ENCODE measurements at regions not wholly inside any gene's neighbourhood (a gene's known extent, or its start where the extent isn't known, plus 50 kb on each side); places are given as distances from the start of the nearest gene placed in this dataset.
"Not testable (repeated sequence)": the region's sequence is repeated elsewhere in the genome, so short reads cannot be mapped to it uniquely, and the experiment has no call there.

DNA sequence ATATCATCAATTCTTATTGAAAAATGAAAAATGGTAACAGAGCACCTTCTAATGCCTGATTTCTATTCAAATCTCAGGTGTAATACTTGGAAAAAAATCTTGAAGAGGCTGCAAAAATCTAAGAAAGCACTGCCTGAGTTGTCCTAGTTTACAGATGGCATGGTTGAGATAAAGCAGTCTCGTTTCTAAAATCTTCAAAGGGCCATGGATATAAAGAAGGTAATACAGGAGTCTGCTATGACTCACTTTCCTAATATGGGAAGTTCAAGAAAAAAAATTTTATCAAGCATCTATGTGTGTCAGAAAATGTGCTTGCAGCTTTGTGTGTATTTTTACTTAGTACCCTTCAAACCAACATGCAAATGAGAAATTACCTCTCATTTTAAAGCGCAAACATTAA, 163.3 kb downstream of the DMAC1 start:
- Histone ChIP-seq H3K4me3 (ENCODE audit: extremely low read depth, insufficient read depth, low read length, poor library complexity, severe bottlenecking) (no peak overlapping the region), H3K4me1 (ENCODE audit: control insufficient read depth, insufficient read depth, low read length, poor library complexity, severe bottlenecking) (no peaks in the 10 kb centered on the region)
- 100% methylated on average over 1 of the region's 2 CpGs; no CpG with 5 or more reads in 1 of the 2 experiments for WGBS, 2 experiments (ENCODE audit: insufficient coverage in 2 of 2)

DNA sequence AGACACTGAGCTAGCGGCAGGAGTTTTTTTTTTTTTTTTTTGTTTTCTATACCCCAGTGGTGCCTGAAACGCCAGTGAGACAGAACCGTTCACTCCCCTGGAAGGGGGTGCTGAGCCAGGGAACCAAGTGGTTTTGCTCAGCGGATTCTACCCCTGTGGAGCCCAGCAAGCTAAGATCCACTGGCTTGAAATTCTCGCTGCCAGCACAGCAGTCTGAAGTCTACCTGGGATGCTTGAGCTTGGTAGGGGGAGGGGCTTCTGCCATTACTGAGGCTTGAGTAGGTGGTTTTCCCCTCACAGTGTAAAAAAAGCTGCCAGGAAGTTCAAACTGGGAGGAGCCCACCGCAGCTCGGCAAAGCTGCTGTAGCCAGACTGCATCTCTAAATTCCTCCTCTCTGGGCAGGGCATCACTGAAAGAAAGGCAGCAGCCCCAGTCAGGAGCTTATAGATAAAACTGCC, 173.0 kb downstream of the DMAC1 start:
- not testable (repeated sequence) for H3K4me1 ChIP-seq (ENCODE audit: control insufficient read depth, insufficient read depth, low read length, poor library complexity, severe bottlenecking); H3K27ac ChIP-seq (ENCODE audit: low read depth, low read length, severe bottlenecking); H3K9me3 ChIP-seq (ENCODE audit: control insufficient read depth, low read length); H3K36me3 ChIP-seq (ENCODE audit: control insufficient read depth, insufficient read depth, low read length); H3K4me3 ChIP-seq (ENCODE audit: extremely low read depth, insufficient read depth, low read length, poor library complexity, severe bottlenecking)
- 32 to 37% methylated on average over 5 to 7 of the region's 7 CpGs for WGBS, 2 experiments (ENCODE audit: insufficient coverage in 2 of 2)

More for the DNA sequence above, 163.3 kb downstream of the DMAC1 start:
- no peaks in the 10 kb centered on the region for H3K9me3 ChIP-seq (ENCODE audit: control insufficient read depth, low read length)
- no peak overlapping the region for H3K27ac ChIP-seq (ENCODE audit: low read depth, low read length, severe bottlenecking)
- H3K36me3 ChIP-seq (ENCODE audit: control insufficient read depth, insufficient read depth, low read length), result no peaks in the 10 kb centered on the region

DNA sequence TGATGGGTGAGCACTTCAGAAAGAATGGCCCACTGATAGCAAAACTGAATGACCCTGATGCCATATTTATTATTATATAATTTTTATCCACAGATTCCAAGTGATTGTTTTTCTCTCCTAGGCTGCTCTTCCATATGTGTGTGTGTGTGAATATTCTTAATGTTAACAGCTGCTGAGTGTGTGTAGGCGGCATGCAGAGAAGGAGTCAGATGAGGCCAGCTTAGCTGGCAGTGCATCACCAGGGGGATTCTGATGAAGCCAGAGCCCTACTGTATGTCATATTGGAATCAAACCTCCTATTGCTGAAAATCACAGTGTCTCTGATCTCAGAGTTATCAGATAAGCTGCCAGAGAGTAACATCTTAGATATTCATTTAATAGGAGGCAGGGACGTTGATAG, 177.1 kb downstream of the DMAC1 start:
- Histone ChIP-seq H3K27ac (ENCODE audit: low read depth, low read length, severe bottlenecking) (no peak overlapping the region), H3K4me3 (ENCODE audit: extremely low read depth, insufficient read depth, low read length, poor library complexity, severe bottlenecking) (no peak overlapping the region), H3K9me3 (ENCODE audit: control insufficient read depth, low read length) (no peaks in the 10 kb centered on the region), H3K4me1 (ENCODE audit: control insufficient read depth, insufficient read depth, low read length, poor library complexity, severe bottlenecking) (no peaks in the 10 kb centered on the region), H3K36me3 (ENCODE audit: control insufficient read depth, insufficient read depth, low read length) (no peaks in the 10 kb centered on the region)
- 13 to 89% methylated on average over 1 of the region's 2 CpGs for WGBS, 2 experiments (ENCODE audit: insufficient coverage in 2 of 2)

DNA sequence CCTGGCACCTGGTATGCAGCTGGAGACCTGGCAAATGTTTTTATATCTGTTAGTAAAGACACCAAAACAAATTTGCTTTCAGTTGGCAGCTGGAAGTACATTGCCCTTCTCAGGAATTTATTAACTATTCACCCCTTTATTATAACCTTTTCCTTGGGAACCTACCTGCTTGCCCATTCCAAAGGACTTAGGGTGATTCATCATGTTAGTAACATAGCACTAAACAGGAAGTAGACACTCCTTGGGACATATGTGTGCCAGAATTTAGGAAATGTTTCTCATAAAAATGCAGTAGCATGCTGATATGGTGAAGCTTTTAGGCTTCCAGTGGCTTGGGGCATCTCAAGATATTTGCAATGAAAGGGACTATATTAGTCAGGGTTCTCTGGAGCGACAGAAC, 184.2 kb downstream of the DMAC1 start:
- H3K36me3 ChIP-seq (ENCODE audit: control insufficient read depth, insufficient read depth, low read length), result no peaks in the 10 kb centered on the region
- H3K4me3 ChIP-seq (ENCODE audit: extremely low read depth, insufficient read depth, low read length, poor library complexity, severe bottlenecking), result no peak overlapping the region
- H3K4me1 ChIP-seq (ENCODE audit: control insufficient read depth, insufficient read depth, low read length, poor library complexity, severe bottlenecking), result peaks cover 10% of the 10 kb centered on the region
- no peaks in the 10 kb centered on the region for H3K9me3 ChIP-seq (ENCODE audit: control insufficient read depth, low read length)
- H3K27ac ChIP-seq (ENCODE audit: low read depth, low read length, severe bottlenecking), result no peak overlapping the region
- 88% methylated on average over 1 of the region's 1 CpG; no CpG with 5 or more reads in 1 of the 2 experiments for WGBS, 2 experiments (ENCODE audit: insufficient coverage in 2 of 2)

DNA sequence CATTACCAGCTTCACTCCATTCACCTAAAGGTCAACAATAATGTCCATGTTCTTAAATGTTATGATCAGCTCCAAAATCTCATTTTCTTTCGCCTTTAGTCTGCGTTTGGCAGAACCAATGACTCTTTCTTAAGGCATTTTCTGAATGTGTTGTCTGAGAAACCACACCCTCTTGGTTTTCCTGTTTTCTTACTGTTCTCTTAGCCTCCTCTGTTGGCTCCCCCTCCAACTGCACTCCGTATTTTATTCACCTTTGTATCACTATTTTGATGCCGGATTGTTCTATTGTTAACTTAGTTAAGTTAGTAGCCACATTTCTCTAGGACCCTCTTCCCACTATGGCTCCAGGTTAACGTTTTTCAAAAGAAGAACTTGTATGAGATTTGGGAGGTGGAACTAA, 185.6 kb downstream of the DMAC1 start:
- no peak overlapping the region for H3K27ac ChIP-seq (ENCODE audit: low read depth, low read length, severe bottlenecking)
- no peak overlapping the region for H3K4me3 ChIP-seq (ENCODE audit: extremely low read depth, insufficient read depth, low read length, poor library complexity, severe bottlenecking)
- H3K4me1 ChIP-seq (ENCODE audit: control insufficient read depth, insufficient read depth, low read length, poor library complexity, severe bottlenecking), result peaks cover 10% of the 10 kb centered on the region
- 100% methylated on average over 2 of the region's 5 CpGs; no CpG with 5 or more reads in 1 of the 2 experiments for WGBS, 2 experiments (ENCODE audit: insufficient coverage in 2 of 2)
- no peaks in the 10 kb centered on the region for H3K9me3 ChIP-seq (ENCODE audit: control insufficient read depth, low read length)
- H3K36me3 ChIP-seq (ENCODE audit: control insufficient read depth, insufficient read depth, low read length), result no peaks in the 10 kb centered on the region

DNA sequence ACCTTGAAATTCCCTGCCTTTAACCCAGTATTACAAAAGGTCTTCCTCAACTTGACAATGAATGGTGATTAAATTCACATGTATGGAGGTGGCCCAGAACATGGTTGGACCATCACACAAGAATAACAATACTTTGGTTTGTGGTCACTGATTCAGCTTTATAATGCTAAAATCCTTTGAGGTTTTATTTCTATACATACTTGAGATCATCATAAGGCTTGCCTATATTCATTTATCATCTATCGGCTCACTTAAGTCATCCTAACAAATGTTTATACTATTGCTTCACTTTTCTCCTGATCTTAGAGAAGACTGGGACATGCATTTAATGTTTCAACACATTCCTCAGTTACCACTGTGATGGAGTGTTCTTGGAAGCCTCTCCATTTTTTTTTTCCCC, 191.3 kb downstream of the DMAC1 start:
- no peaks in the 10 kb centered on the region for H3K36me3 ChIP-seq (ENCODE audit: control insufficient read depth, insufficient read depth, low read length)
- H3K9me3 ChIP-seq (ENCODE audit: control insufficient read depth, low read length), result no peaks in the 10 kb centered on the region
- no peak overlapping the region for H3K4me3 ChIP-seq (ENCODE audit: extremely low read depth, insufficient read depth, low read length, poor library complexity, severe bottlenecking)
- peaks cover 4% of the 10 kb centered on the region for H3K4me1 ChIP-seq (ENCODE audit: control insufficient read depth, insufficient read depth, low read length, poor library complexity, severe bottlenecking)
- 100% methylated on average over 1 of the region's 1 CpG for WGBS, 2 experiments (ENCODE audit: insufficient coverage in 2 of 2)
- H3K27ac ChIP-seq (ENCODE audit: low read depth, low read length, severe bottlenecking), result no peak overlapping the region

DNA sequence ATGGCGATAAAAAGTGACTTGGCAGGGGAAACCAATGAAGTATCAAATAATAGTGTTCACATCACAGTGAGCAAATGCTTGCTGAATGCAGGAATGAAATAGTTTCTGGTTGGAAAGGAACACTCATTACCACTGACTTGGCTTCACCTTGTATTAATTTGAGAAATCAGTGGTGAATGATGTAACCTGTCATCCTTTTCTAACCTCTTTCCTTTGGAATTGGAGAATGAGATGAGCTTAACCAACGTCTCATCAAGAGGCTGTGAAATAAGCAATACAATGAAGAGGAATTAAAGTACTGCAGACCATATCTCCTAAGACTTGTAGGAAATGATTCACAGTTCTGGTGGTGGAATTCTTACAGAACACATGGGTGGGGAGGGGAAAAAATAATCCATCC, 192.2 kb downstream of the DMAC1 start:
- H3K9me3 ChIP-seq (ENCODE audit: control insufficient read depth, low read length), result no peaks in the 10 kb centered on the region
- no peak overlapping the region for H3K27ac ChIP-seq (ENCODE audit: low read depth, low read length, severe bottlenecking)
- peaks cover 4% of the 10 kb centered on the region for H3K4me1 ChIP-seq (ENCODE audit: control insufficient read depth, insufficient read depth, low read length, poor library complexity, severe bottlenecking)
- H3K4me3 ChIP-seq (ENCODE audit: extremely low read depth, insufficient read depth, low read length, poor library complexity, severe bottlenecking), result no peak overlapping the region
- H3K36me3 ChIP-seq (ENCODE audit: control insufficient read depth, insufficient read depth, low read length), result no peaks in the 10 kb centered on the region
- no CpG with 5 or more reads among the region's 2 CpGs for WGBS, 2 experiments (ENCODE audit: insufficient coverage in 2 of 2)

DNA sequence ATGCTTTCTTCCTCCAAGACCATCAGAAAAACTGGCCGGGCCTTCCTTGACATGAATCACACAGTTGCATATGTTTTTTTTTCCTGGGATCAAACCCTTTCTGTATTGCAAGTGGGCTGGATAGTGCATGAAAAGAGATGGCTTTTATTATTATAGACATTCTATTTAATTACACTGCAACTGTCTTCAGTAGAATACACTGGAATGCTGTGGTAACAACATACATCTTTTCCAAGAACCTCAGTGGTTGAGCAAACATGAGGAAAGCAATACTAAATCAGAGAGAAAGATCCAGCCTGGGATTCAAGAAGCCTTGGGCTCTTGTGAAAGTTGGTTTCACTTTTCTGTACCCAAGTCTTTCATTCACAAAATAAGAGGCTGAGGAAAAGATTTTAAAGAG, 193.0 kb downstream of the DMAC1 start:
- no peaks in the 10 kb centered on the region for H3K9me3 ChIP-seq (ENCODE audit: control insufficient read depth, low read length)
- no peak overlapping the region for H3K4me3 ChIP-seq (ENCODE audit: extremely low read depth, insufficient read depth, low read length, poor library complexity, severe bottlenecking)
- H3K36me3 ChIP-seq (ENCODE audit: control insufficient read depth, insufficient read depth, low read length), result no peaks in the 10 kb centered on the region
- H3K4me1 ChIP-seq (ENCODE audit: control insufficient read depth, insufficient read depth, low read length, poor library complexity, severe bottlenecking), result peaks cover 4% of the 10 kb centered on the region
- no CpG with 5 or more reads among the region's 1 CpG for WGBS, 2 experiments (ENCODE audit: insufficient coverage in 2 of 2)
- H3K27ac ChIP-seq (ENCODE audit: low read depth, low read length, severe bottlenecking), result no peak overlapping the region

DNA sequence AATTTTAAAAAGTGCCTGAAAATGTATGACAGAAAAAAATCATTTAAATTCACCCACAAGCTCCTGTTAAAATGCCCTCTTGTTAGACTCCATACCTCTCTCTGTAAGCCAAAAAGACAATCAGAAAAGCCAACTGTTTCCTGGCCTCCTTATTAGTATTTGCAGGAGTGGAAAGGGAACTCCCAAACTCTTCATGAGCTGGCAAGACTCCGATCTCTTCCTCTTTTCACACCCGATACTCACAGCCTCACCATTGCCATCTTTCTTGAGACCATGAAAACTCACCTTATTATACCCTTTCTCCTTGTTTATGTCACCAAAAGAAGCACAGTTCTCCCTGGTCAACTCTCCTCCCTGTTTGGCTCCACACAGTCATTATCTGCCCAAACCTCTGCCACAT, 197.8 kb downstream of the DMAC1 start:
- WGBS, 2 experiments (ENCODE audit: insufficient coverage in 2 of 2), result 85 to 90% methylated on average over 1 to 2 of the region's 2 CpGs
- Histone ChIP-seq H3K36me3 (ENCODE audit: control insufficient read depth, insufficient read depth, low read length) (no peaks in the 10 kb centered on the region), H3K27ac (ENCODE audit: low read depth, low read length, severe bottlenecking) (no peak overlapping the region), H3K4me1 (ENCODE audit: control insufficient read depth, insufficient read depth, low read length, poor library complexity, severe bottlenecking) (no peaks in the 10 kb centered on the region), H3K4me3 (ENCODE audit: extremely low read depth, insufficient read depth, low read length, poor library complexity, severe bottlenecking) (no peak overlapping the region), H3K9me3 (ENCODE audit: control insufficient read depth, low read length) (no peaks in the 10 kb centered on the region)

DNA sequence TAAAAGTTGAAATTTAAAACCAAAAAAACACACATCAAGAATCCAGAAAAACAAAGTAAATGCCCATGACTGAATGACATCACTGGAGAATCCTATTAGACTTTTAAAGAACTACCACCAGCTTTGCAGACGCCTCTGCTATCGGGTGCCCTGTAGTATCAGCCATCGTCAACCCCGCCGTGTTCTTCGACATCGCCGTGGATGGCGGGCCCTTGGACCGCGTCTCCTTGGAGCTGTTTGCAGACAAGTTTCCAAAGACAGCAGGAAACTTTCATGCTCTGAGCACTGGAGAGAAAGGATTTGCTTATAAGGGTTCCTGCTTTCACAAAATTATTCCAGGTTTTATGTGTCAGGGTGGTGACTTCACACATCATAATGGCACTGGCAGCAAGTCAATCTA, 201.9 kb downstream of the DMAC1 start:
- no peaks in the 10 kb centered on the region for H3K36me3 ChIP-seq (ENCODE audit: control insufficient read depth, insufficient read depth, low read length)
- H3K4me3 ChIP-seq (ENCODE audit: extremely low read depth, insufficient read depth, low read length, poor library complexity, severe bottlenecking), result no peak overlapping the region
- H3K4me1 ChIP-seq (ENCODE audit: control insufficient read depth, insufficient read depth, low read length, poor library complexity, severe bottlenecking), result peaks cover 3% of the 10 kb centered on the region
- 99 to 100% methylated on average over 10 to 11 of the region's 11 CpGs for WGBS, 2 experiments (ENCODE audit: insufficient coverage in 2 of 2)
- H3K27ac ChIP-seq (ENCODE audit: low read depth, low read length, severe bottlenecking), result no peak overlapping the region
- H3K9me3 ChIP-seq (ENCODE audit: control insufficient read depth, low read length), result no peaks in the 10 kb centered on the region

DNA sequence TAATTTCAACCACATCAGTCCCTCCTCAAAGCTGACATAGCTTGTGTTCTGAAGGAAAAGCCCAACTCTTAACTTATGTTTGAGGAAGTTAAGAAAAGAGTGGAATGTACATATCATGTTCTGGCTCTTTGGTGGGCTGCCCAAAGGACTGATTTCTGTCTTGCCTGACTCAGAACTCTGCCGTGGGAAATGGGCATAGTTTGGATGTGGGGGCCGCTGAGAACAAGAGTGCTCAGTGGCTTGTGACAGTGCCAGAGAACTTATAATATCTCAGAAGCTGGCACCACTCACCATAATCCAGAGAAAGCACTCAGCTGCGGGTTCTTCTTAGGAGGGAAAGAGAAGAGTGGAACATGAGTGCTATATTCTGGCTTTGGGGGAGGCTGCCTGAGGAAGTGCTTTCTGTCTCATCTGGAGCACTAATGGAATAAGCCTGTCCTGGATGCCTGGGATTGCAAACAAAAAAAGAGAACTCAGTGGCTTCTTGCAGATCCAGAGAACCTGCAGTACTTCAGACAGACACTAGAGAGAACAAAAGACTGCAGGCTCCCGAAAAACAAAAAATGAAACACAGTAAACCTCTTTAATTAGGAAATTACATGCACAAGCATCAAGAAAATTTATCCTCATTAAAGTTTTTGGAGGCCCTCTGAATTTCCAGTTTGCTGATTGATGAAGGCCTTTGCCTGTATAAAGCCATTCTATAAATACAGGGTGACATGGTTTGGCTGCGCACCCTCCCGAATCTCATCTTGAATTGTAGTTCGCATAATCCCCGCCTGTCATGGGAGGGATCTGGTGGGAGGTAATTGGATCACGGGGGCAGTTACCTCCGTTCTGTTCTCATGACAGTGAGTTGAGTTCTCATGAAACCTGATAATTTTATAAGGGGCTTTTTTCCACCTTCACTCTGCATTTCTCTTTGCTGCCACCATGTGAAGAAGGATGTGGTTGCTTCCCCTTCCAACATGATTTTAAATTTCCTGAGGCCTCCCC, 207.0 kb downstream of the DMAC1 start:
- H3K9me3 ChIP-seq (ENCODE audit: control insufficient read depth, low read length), result no peaks in the 10 kb centered on the region
- WGBS, 2 experiments (ENCODE audit: insufficient coverage in 2 of 2), result 50% methylated on average over 5 of the region's 10 CpGs; no CpG with 5 or more reads in 1 of the 2 experiments

More for the DNA sequence above, 207.0 kb downstream of the DMAC1 start:
- Histone ChIP-seq H3K4me3 (ENCODE audit: extremely low read depth, insufficient read depth, low read length, poor library complexity, severe bottlenecking) (no peak overlapping the region), H3K27ac (ENCODE audit: low read depth, low read length, severe bottlenecking) (no peak overlapping the region), H3K4me1 (ENCODE audit: control insufficient read depth, insufficient read depth, low read length, poor library complexity, severe bottlenecking) (peaks cover 3% of the 10 kb centered on the region), H3K36me3 (ENCODE audit: control insufficient read depth, insufficient read depth, low read length) (no peaks in the 10 kb centered on the region)

Measured in mesodermal cell (in vitro differentiated cells).